Activated T-cell treated with anti-CD3 and anti-CD28 coated beads, Interleukin-2, amount 50 U/mL, for 24 hours (primary cell): ENCODE measurements at regions not wholly inside any gene's neighbourhood (a gene's known extent, or its start where the extent isn't known, plus 50 kb on each side); places are given as distances from the start of the nearest gene placed in this dataset.

ENCODE experiments used
- DNase-seq: peaks from one replicate; pipeline ENCODE4 v3.0.0-alpha.2; 2020
- H3K27ac Mint-ChIP-seq: 2 replicates; pipeline ENCODE4 v1.8.0; 2020; ENCODE audit warnings: mild to moderate bottlenecking, mixed read lengths
- H3K27me3 Mint-ChIP-seq: 2 replicates; pipeline ENCODE4 v1.8.0; 2020; ENCODE audit warnings: mixed read lengths
- H3K36me3 Mint-ChIP-seq: 2 replicates; pipeline ENCODE4 v1.8.0; 2020; ENCODE audit warnings: low read depth, mixed read lengths
- H3K4me1 Mint-ChIP-seq: 2 replicates; pipeline ENCODE4 v1.8.0; 2020; ENCODE audit warnings: low read depth, mixed read lengths
- H3K4me3 Mint-ChIP-seq: 2 replicates; pipeline ENCODE4 v1.8.0; 2020; ENCODE audit warnings: mild to moderate bottlenecking, moderate library complexity, mixed read lengths
- H3K9me3 Mint-ChIP-seq: 2 replicates; pipeline ENCODE4 v1.8.0; 2020; ENCODE audit warnings: mixed read lengths

GRCh38 chr12:41967668-41968500 lies 176.8 kb downstream of the GXYLT1 start:
- H3K27me3 Mint-ChIP-seq: no peaks in the 10 kb centered on the region
- DNase-seq: no peak
- no peaks in the 10 kb centered on the region for H3K9me3 Mint-ChIP-seq
- no peak overlapping the region for H3K4me3 Mint-ChIP-seq
- H3K36me3 Mint-ChIP-seq: no peaks in the 10 kb centered on the region
- H3K27ac Mint-ChIP-seq: no peak overlapping the region
- H3K4me1 Mint-ChIP-seq: no peaks in the 10 kb centered on the region

- Mint-ChIP-seq H3K4me1 (no peaks in the 10 kb centered on the region), H3K27ac (no peak overlapping the region), H3K9me3 (no peaks in the 10 kb centered on the region), H3K36me3 (no peaks in the 10 kb centered on the region), H3K27me3 (no peaks in the 10 kb centered on the region), H3K4me3 (no peak overlapping the region)
- DNase-seq: no peak
Observed at GRCh38 chr12:41966916-41967315, 177.8 kb downstream of the GXYLT1 start.

- no peaks in the 10 kb centered on the region for H3K36me3 Mint-ChIP-seq
Observed at GRCh38 chr12:41966001-41966400, 178.7 kb downstream of the GXYLT1 start.

GRCh38 chr12:41963398-41963797 lies 181.3 kb downstream of the GXYLT1 start:
- H3K27me3 Mint-ChIP-seq: no peaks in the 10 kb centered on the region
- no peaks in the 10 kb centered on the region for H3K9me3 Mint-ChIP-seq
- no peaks in the 10 kb centered on the region for H3K4me1 Mint-ChIP-seq
- no peak overlapping the region for H3K27ac Mint-ChIP-seq
- DNase-seq: no peak
- no peaks in the 10 kb centered on the region for H3K36me3 Mint-ChIP-seq
- H3K4me3 Mint-ChIP-seq: no peak overlapping the region

More at GRCh38 chr12:41966001-41966400, 178.7 kb downstream of the GXYLT1 start:
- H3K4me1 Mint-ChIP-seq: no peaks in the 10 kb centered on the region
- no peaks in the 10 kb centered on the region for H3K9me3 Mint-ChIP-seq
- H3K27me3 Mint-ChIP-seq: no peaks in the 10 kb centered on the region
- H3K4me3 Mint-ChIP-seq: no peak overlapping the region
- no peak overlapping the region for H3K27ac Mint-ChIP-seq
- DNase-seq: no peak

- no peak overlapping the region for H3K27ac Mint-ChIP-seq
- H3K27me3 Mint-ChIP-seq: no peaks in the 10 kb centered on the region
- no peaks in the 10 kb centered on the region for H3K4me1 Mint-ChIP-seq
- no peak for DNase-seq
- no peaks in the 10 kb centered on the region for H3K9me3 Mint-ChIP-seq
- H3K4me3 Mint-ChIP-seq: no peak overlapping the region
- no peaks in the 10 kb centered on the region for H3K36me3 Mint-ChIP-seq
Observed at GRCh38 chr12:41962171-41962572, 182.5 kb downstream of the GXYLT1 start.

- H3K9me3 Mint-ChIP-seq: no peaks in the 10 kb centered on the region
- H3K4me3 Mint-ChIP-seq: no peak overlapping the region
- H3K27me3 Mint-ChIP-seq: peaks cover under 1% of the 10 kb centered on the region
Observed at GRCh38 chr12:41959271-41959670, 185.4 kb downstream of the GXYLT1 start.

GRCh38 chr12:41956353-41956752 lies 188.3 kb downstream of the GXYLT1 start:
- peaks cover 4% of the 10 kb centered on the region for H3K27me3 Mint-ChIP-seq
- no peak for DNase-seq
- no peaks in the 10 kb centered on the region for H3K36me3 Mint-ChIP-seq
- H3K27ac Mint-ChIP-seq: no peak overlapping the region
- no peaks in the 10 kb centered on the region for H3K4me1 Mint-ChIP-seq
- H3K4me3 Mint-ChIP-seq: no peak overlapping the region
- H3K9me3 Mint-ChIP-seq: no peaks in the 10 kb centered on the region

More at GRCh38 chr12:41959271-41959670, 185.4 kb downstream of the GXYLT1 start:
- no peak for DNase-seq
- H3K4me1 Mint-ChIP-seq: no peaks in the 10 kb centered on the region
- no peaks in the 10 kb centered on the region for H3K36me3 Mint-ChIP-seq
- no peak overlapping the region for H3K27ac Mint-ChIP-seq

GRCh38 chr12:41950455-41950854 lies 194.2 kb downstream of the GXYLT1 start:
- H3K4me1 Mint-ChIP-seq: no peaks in the 10 kb centered on the region
- H3K36me3 Mint-ChIP-seq: no peaks in the 10 kb centered on the region
- no peak overlapping the region for H3K27ac Mint-ChIP-seq
- peaks cover 7% of the 10 kb centered on the region for H3K9me3 Mint-ChIP-seq
- DNase-seq: no peak
- no peak overlapping the region for H3K4me3 Mint-ChIP-seq
- peaks cover 27% of the 10 kb centered on the region for H3K27me3 Mint-ChIP-seq

- Mint-ChIP-seq H3K27me3 (peaks cover 37% of the 10 kb centered on the region), H3K9me3 (peaks cover 8% of the 10 kb centered on the region), H3K36me3 (no peaks in the 10 kb centered on the region), H3K27ac (no peak overlapping the region), H3K4me1 (no peaks in the 10 kb centered on the region), H3K4me3 (no peak overlapping the region)
- no peak for DNase-seq
Observed at GRCh38 chr12:41946106-41946505, 198.6 kb downstream of the GXYLT1 start.

- Mint-ChIP-seq H3K27me3 (peaks cover 33% of the 10 kb centered on the region), H3K4me3 (no peak overlapping the region), H3K9me3 (peaks cover 8% of the 10 kb centered on the region), H3K36me3 (no peaks in the 10 kb centered on the region), H3K27ac (no peak overlapping the region), H3K4me1 (no peaks in the 10 kb centered on the region)
- no peak for DNase-seq
Observed at GRCh38 chr12:41944216-41944615, 200.5 kb downstream of the GXYLT1 start.

- no peaks in the 10 kb centered on the region for H3K4me1 Mint-ChIP-seq
- H3K27me3 Mint-ChIP-seq: peaks cover 33% of the 10 kb centered on the region
- H3K27ac Mint-ChIP-seq: no peak overlapping the region
- no peak for DNase-seq
- H3K36me3 Mint-ChIP-seq: no peaks in the 10 kb centered on the region
- H3K9me3 Mint-ChIP-seq: peaks cover 8% of the 10 kb centered on the region
- H3K4me3 Mint-ChIP-seq: no peak overlapping the region
Observed at GRCh38 chr12:41943671-41944070, 201.0 kb downstream of the GXYLT1 start.

GRCh38 chr12:41942354-41942753 lies 202.3 kb downstream of the GXYLT1 start:
- no peak for DNase-seq
- no peaks in the 10 kb centered on the region for H3K36me3 Mint-ChIP-seq
- H3K4me1 Mint-ChIP-seq: no peaks in the 10 kb centered on the region
- no peak overlapping the region for H3K4me3 Mint-ChIP-seq
- H3K27ac Mint-ChIP-seq: no peak overlapping the region
- peaks cover 8% of the 10 kb centered on the region for H3K9me3 Mint-ChIP-seq
- peaks cover 33% of the 10 kb centered on the region for H3K27me3 Mint-ChIP-seq

- Mint-ChIP-seq H3K36me3 (no peaks in the 10 kb centered on the region), H3K4me1 (no peaks in the 10 kb centered on the region), H3K9me3 (peaks cover 3% of the 10 kb centered on the region), H3K27ac (no peak overlapping the region), H3K4me3 (no peak overlapping the region), H3K27me3 (peaks cover 33% of the 10 kb centered on the region)
- DNase-seq: no peak
Observed at GRCh38 chr12:41941079-41941478, 203.6 kb downstream of the GXYLT1 start.

GRCh38 chr12:41940571-41940970 lies 204.1 kb downstream of the GXYLT1 start:
- Mint-ChIP-seq H3K9me3 (peaks cover 2% of the 10 kb centered on the region), H3K27ac (no peak overlapping the region), H3K36me3 (no peaks in the 10 kb centered on the region), H3K4me3 (no peak overlapping the region), H3K27me3 (peaks cover 31% of the 10 kb centered on the region), H3K4me1 (no peaks in the 10 kb centered on the region)
- no peak for DNase-seq

- Mint-ChIP-seq H3K36me3 (no peaks in the 10 kb centered on the region), H3K9me3 (no peaks in the 10 kb centered on the region), H3K27ac (no peak overlapping the region), H3K4me3 (no peak overlapping the region), H3K4me1 (peaks cover 5% of the 10 kb centered on the region), H3K27me3 (peaks cover 45% of the 10 kb centered on the region)
- DNase-seq: no peak
Observed at GRCh38 chr12:41936333-41936732, 208.3 kb downstream of the GXYLT1 start.
